ENCODE measurements at regions not wholly inside any gene's neighbourhood (a gene's known extent, or its start where the extent isn't known, plus 50 kb on each side); places are given as distances from the start of the nearest gene placed in this dataset.

DNA sequence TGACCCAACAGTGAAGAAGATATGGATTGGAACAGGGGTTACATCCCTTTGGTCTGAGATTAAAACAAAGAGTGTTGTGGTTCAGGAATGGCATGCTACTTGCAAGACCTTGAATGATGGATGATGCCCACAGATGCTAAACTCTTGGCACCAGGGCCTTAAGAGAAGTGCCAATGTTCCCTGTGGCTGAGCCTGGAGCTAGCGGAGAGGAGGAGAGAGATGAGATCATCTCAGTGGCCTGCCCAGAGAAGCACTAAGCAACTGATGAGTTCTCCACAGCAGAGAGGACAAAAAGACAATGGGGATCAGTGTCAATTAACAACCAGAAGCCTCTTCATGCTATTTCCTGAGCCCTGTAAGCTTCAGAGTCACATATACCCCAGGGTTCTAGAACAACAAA is 97.8 kb downstream of the ELAPOR2 start:
- H3K4me3 ChIP-seq (ENCODE audit: low read depth, low read length) = no peak overlapping the region
- TF ChIP-seq, protein P1, sequence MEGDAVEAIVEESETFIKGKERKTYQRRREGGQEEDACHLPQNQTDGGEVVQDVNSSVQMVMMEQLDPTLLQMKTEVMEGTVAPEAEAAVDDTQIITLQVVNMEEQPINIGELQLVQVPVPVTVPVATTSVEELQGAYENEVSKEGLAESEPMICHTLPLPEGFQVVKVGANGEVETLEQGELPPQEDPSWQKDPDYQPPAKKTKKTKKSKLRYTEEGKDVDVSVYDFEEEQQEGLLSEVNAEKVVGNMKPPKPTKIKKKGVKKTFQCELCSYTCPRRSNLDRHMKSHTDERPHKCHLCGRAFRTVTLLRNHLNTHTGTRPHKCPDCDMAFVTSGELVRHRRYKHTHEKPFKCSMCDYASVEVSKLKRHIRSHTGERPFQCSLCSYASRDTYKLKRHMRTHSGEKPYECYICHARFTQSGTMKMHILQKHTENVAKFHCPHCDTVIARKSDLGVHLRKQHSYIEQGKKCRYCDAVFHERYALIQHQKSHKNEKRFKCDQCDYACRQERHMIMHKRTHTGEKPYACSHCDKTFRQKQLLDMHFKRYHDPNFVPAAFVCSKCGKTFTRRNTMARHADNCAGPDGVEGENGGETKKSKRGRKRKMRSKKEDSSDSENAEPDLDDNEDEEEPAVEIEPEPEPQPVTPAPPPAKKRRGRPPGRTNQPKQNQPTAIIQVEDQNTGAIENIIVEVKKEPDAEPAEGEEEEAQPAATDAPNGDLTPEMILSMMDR (IDR thresholded peaks at IDR 0.05; ENCODE audit: insufficient read depth, low read length, poor library complexity, severe bottlenecking) = no peak
- H3K36me3 ChIP-seq (ENCODE audit: control insufficient read depth, insufficient read depth, low read length) = no peaks in the 10 kb centered on the region
- DNase-seq (ENCODE audit: low read depth) = no peak
- H3K27me3 ChIP-seq (ENCODE audit: control insufficient read depth, insufficient read depth, low read length) = no peaks in the 10 kb centered on the region

DNA sequence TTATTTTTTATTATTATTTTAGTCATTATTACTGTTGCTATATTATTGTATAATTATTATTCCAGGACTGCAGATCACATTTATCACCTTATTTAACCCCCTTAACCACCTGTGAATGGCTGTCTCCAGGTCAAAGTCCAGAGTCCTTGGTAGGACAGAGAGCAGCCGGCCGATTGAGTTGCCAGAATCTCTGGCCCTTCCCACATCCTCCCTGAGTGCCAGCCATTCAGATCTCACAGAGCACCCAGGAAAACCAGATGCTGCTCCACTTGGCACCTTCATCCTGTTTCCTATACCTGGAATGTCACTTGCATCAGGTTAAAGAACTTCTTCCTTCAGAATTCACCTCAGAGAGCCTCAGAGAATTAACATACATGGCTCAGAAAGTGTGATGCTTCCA is 101.1 kb downstream of the ELAPOR2 start:
- H3K27me3 ChIP-seq (ENCODE audit: control insufficient read depth, insufficient read depth, low read length) = no peaks in the 10 kb centered on the region
- no peak overlapping the region for H3K4me3 ChIP-seq (ENCODE audit: low read depth, low read length)
- DNase-seq (ENCODE audit: low read depth) = no peak
- H3K36me3 ChIP-seq (ENCODE audit: control insufficient read depth, insufficient read depth, low read length) = no peaks in the 10 kb centered on the region
- TF ChIP-seq, protein P1 (IDR thresholded peaks at IDR 0.05; ENCODE audit: insufficient read depth, low read length, poor library complexity, severe bottlenecking) = no peak

DNA sequence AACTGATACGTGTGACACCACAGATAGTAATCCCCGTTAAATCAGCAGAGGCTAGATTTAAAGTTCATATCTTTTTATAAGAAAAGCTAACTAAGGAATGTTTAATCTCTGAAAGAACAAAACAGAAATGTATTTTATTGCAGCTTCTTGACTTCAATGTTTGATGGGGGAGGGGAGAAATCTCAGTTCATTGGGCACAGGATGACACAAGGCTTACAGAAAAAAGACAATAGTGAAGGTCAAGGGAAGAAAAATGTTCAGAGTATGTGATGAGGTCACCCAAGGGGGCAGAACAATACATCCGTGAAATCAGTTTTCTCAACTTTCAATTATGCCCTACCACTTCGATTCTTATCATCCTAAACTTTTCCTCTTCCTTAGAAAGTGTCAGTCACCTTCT is 102.9 kb downstream of the ELAPOR2 start:
- no peaks in the 10 kb centered on the region for H3K36me3 ChIP-seq (ENCODE audit: control insufficient read depth, insufficient read depth, low read length)
- H3K4me3 ChIP-seq (ENCODE audit: low read depth, low read length) = no peak overlapping the region
- DNase-seq (ENCODE audit: low read depth) = no peak
- H3K27me3 ChIP-seq (ENCODE audit: control insufficient read depth, insufficient read depth, low read length) = no peaks in the 10 kb centered on the region
- TF ChIP-seq, protein P1 (IDR thresholded peaks at IDR 0.05; ENCODE audit: insufficient read depth, low read length, poor library complexity, severe bottlenecking) = no peak

DNA sequence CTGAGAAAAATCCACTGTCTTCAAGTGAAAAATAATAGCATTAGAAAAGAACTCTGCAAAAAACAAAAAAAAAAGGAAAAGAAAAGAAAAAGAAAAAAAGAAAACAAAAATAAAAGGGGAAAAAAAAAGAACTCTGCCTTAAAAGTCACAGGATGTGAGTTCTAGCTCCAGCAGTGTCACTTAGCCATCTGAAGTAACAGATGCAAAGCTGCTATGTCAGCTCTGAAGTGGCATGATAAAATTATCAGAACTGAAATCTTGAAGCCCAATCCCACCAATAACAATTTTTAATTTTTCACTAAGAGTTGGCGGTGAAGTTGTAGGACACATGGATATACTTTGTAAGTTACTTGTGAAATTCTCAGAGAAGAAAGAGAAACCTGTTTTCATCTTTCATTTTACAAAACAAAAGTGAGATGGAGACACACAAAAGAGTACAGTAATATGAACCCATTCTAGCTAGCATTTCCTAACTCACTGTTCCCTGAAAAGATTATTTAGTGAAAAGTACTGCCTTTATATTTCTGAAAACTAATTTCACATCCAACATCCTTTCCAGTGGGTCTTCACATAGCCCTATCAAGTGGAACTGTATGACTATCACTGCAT is 103.5 kb downstream of the ELAPOR2 start:
- DNase-seq (ENCODE audit: low read depth) = no peak
- Histone ChIP-seq H3K27me3 (ENCODE audit: control insufficient read depth, insufficient read depth, low read length) (no peaks in the 10 kb centered on the region), H3K4me3 (ENCODE audit: low read depth, low read length) (no peak overlapping the region), H3K36me3 (ENCODE audit: control insufficient read depth, insufficient read depth, low read length) (no peaks in the 10 kb centered on the region)
- TF ChIP-seq, protein P1 (IDR thresholded peaks at IDR 0.05; ENCODE audit: insufficient read depth, low read length, poor library complexity, severe bottlenecking) = no peak

DNA sequence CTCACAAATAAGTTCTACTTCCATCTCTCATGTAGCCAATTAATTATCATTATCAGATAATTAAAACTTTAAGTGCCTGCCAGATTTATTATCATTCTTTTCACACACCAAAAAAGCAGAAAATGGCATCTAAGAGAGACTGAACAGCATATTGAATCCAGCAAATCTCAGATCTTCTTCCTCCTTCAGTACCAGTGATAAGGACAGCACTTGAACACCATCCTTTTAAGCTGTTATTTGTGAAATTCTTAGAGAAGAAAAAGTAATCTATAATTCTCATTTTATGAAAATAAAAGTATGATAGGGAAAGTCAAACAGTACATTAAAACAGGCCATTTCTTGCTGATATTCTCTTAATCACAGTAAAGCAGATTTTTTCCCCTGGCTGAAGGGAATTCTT is 104.5 kb downstream of the ELAPOR2 start:
- no peak for DNase-seq (ENCODE audit: low read depth)
- TF ChIP-seq, protein P1 (IDR thresholded peaks at IDR 0.05; ENCODE audit: insufficient read depth, low read length, poor library complexity, severe bottlenecking) = no peak
- no peak overlapping the region for H3K4me3 ChIP-seq (ENCODE audit: low read depth, low read length)
- H3K36me3 ChIP-seq (ENCODE audit: control insufficient read depth, insufficient read depth, low read length) = no peaks in the 10 kb centered on the region
- no peaks in the 10 kb centered on the region for H3K27me3 ChIP-seq (ENCODE audit: control insufficient read depth, insufficient read depth, low read length)

DNA sequence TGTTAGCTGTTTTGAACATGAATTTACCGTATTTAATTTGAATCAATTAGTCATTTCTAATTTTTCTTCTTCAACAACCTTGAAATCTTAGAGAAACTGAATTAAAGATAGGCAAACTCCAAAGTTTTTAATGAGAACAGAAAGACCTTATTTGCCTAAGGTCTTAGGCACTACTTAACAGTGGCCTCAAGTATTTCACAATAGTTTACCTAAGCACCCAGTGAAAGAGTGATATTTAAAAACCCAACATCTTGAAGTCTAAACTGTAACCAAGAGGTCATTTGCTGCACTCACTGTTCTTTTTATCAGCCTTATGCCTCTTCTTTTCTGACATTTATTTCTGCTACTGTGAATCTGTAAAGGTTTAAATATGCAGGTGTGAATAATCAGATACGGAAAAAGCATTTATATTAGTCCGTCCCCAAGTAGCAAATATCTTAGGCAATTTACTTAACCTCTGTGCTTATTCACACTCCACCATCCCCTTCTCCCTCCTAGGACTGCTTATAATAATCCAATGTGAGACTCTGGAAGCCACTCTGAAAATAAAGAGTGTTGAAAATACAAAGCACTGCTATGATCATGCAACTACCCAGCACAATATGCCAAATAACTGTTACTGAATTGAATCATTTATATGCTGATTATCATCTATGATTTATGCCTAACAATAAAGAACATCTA is 105.7 kb downstream of the ELAPOR2 start:
- no peaks in the 10 kb centered on the region for H3K36me3 ChIP-seq (ENCODE audit: control insufficient read depth, insufficient read depth, low read length)
- TF ChIP-seq, protein P1 (IDR thresholded peaks at IDR 0.05; ENCODE audit: insufficient read depth, low read length, poor library complexity, severe bottlenecking) = no peak
- H3K27me3 ChIP-seq (ENCODE audit: control insufficient read depth, insufficient read depth, low read length) = no peaks in the 10 kb centered on the region
- no peak overlapping the region for H3K4me3 ChIP-seq (ENCODE audit: low read depth, low read length)
- DNase-seq (ENCODE audit: low read depth) = no peak

All from kidney epithelial cell (primary cell).